Keratinocyte (primary cell): ENCODE measurements at regions not wholly inside any gene's neighbourhood (a gene's known extent, or its start where the extent isn't known, plus 50 kb on each side); places are given as distances from the start of the nearest gene placed in this dataset.

Experiments
- EZH2 ChIP-seq: IDR thresholded peaks from one replicate; pipeline ENCODE4 v1.6.1; 2012; ENCODE audit warnings: inconsistent platforms, mild to moderate bottlenecking, low read length, moderate library complexity
- TF ChIP-seq, protein P1 (sequence below), 3 experiments: IDR thresholded peaks in 1 of 3; conservative IDR thresholded peaks in 1 of 3; optimal IDR thresholded peaks in 1 of 3; 2 replicates in 2 of 3; 3 replicates in 1 of 3; pipeline versions ENCODE3 to v1.5.1; 2011; ENCODE audit warnings: low read length in 3 of 3, mild to moderate bottlenecking in 3 of 3, moderate library complexity in 2 of 3, control low read depth in 1 of 3, inconsistent platforms in 1 of 3; ENCODE audit not compliant: insufficient read depth in 2 of 3; ENCODE audit errors: extremely low read depth in 1 of 3

DNA sequence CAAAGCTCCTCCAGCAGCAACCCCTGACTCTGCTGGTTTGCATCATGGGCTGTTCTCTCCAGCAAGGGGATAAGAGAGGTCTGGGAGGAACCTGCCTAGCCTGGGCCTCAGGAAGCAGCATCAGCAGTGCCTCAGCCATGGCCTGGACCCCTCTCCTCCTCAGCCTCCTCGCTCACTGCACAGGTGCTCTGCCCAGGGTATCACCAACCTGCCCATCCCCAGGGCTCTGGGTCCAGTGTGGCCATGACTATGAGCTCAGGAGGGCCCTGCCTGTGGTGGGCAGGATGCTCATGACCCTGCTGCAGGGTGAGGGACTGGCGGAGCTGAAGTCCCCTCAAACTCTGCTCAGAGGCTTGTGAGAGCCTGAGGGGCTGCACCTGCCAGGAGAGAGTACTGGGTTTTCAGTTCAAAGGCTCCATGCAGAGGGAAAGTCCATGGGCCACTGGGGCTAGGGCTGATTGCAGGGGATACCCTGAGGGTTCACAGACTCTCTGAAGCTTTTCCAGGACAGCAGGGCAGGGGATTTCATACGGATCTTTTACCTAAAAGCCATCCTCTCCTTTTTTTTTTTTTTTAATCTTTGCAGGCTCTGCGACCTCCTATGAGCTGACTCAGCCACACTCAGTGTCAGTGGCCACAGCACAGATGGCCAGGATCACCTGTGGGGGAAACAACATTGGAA, 115.8 kb upstream of the IGLL5 start:
- TF ChIP-seq, protein P1, sequence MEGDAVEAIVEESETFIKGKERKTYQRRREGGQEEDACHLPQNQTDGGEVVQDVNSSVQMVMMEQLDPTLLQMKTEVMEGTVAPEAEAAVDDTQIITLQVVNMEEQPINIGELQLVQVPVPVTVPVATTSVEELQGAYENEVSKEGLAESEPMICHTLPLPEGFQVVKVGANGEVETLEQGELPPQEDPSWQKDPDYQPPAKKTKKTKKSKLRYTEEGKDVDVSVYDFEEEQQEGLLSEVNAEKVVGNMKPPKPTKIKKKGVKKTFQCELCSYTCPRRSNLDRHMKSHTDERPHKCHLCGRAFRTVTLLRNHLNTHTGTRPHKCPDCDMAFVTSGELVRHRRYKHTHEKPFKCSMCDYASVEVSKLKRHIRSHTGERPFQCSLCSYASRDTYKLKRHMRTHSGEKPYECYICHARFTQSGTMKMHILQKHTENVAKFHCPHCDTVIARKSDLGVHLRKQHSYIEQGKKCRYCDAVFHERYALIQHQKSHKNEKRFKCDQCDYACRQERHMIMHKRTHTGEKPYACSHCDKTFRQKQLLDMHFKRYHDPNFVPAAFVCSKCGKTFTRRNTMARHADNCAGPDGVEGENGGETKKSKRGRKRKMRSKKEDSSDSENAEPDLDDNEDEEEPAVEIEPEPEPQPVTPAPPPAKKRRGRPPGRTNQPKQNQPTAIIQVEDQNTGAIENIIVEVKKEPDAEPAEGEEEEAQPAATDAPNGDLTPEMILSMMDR (optimal IDR thresholded peaks at IDR 0.05 in 1 of 3, IDR thresholded peaks at IDR 0.05 in 1 of 3, conservative IDR thresholded peaks at IDR 0.05 in 1 of 3; ENCODE audit: extremely low read depth in 1 of 3, insufficient read depth in 2 of 3, low read length in 3 of 3) = no peak
- no peak for TF ChIP-seq EZH2
